OCI-LY3 (cell line): ENCODE measurements at regions not wholly inside any gene's neighbourhood (a gene's known extent, or its start where the extent isn't known, plus 50 kb on each side); places are given as distances from the start of the nearest gene placed in this dataset.

Experiments used
- H2AFZ ChIP-seq: fragments of 200-600, 300-600 bp; shearing (Covaris generic); 2 replicates; pipeline ENCODE4 v1.6.0; 2014; ENCODE audit warnings: antibody characterized with exemption, low read depth, low read length
- H3K27ac ChIP-seq: fragments of 200-600, 300-600 bp; sonication (generic); 2 replicates; pipeline ENCODE4 v1.5.1; 2014; ENCODE audit warnings: mild to moderate bottlenecking, low read length, moderate library complexity, mixed read lengths
- H3K27me3 ChIP-seq: fragments of 200-600, 300-600 bp; sonication (generic); 2 replicates; pipeline ENCODE4 v1.6.1; 2014; ENCODE audit warnings: low read depth, low read length, mixed read lengths
- H3K36me3 ChIP-seq: fragments of 200-600, 300-600 bp; sonication (generic); replicated peaks from 2 replicates; pipeline ENCODE3; 2014; ENCODE audit warnings: low read depth, low read length, mixed read lengths
- H3K4me1 ChIP-seq: fragments of 300-600, 200-600 bp; sonication (generic); 2 replicates; pipeline ENCODE4 v1.6.1; 2014; ENCODE audit warnings: low read length, mixed read lengths
- H3K4me2 ChIP-seq: fragments of 200-600, 300-600 bp; sonication (generic); 2 replicates; pipeline ENCODE4 v1.6.1; 2014; ENCODE audit warnings: low read length, mixed read lengths
- H3K4me3 ChIP-seq: fragments of 300-600, 200-600 bp; sonication (generic); 2 replicates; pipeline ENCODE4 v1.5.1; 2014; ENCODE audit warnings: antibody characterized with exemption, mild to moderate bottlenecking, low read length, moderate library complexity
- H3K79me2 ChIP-seq: fragments of 300-600, 200-600 bp; shearing (Covaris generic); 2 replicates; pipeline ENCODE4 v1.6.1; 2014; ENCODE audit warnings: mild to moderate bottlenecking, low read length, mixed read lengths
- H3K9ac ChIP-seq: fragments of 300-600, 200-600 bp; shearing (Covaris generic); 2 replicates; pipeline ENCODE4 v1.6.0; 2014; ENCODE audit warnings: mild to moderate bottlenecking, low read length, moderate library complexity
- H3K9me3 ChIP-seq: fragments of 200-600, 300-600 bp; shearing (Covaris generic); 2 replicates; pipeline ENCODE4 v1.6.1; 2014; ENCODE audit warnings: low read length, mixed read lengths; ENCODE audit not compliant: insufficient read depth
- H4K20me1 ChIP-seq: fragments of 200-600, 300-600 bp; sonication (generic); 2 replicates; pipeline ENCODE4 v1.6.1; 2016; ENCODE audit warnings: low read length, mixed read lengths; ENCODE audit not compliant: insufficient read depth
- EZH2phosphoT487 ChIP-seq: fragments of 200-600 bp; shearing (Covaris generic); IDR thresholded peaks from 2 replicates; pipeline ENCODE4 v1.6.1; 2018; ENCODE audit warnings: antibody characterized with exemption, mixed run types, low read depth
- TF ChIP-seq, protein P1 (sequence below): fragments of 200-600, 300-600 bp; sonication (generic); IDR thresholded peaks from 2 replicates; pipeline ENCODE4 v1.5.1; 2014; ENCODE audit warnings: antibody characterized with exemption, low read length, low read depth

- H3K4me2 ChIP-seq = no peak overlapping the region
- H3K27ac ChIP-seq = no peak overlapping the region
- H2AFZ ChIP-seq = no peak overlapping the region
- H3K79me2 ChIP-seq = no peaks in the 10 kb centered on the region
- no peaks in the 10 kb centered on the region for H3K9me3 ChIP-seq
- no peaks in the 10 kb centered on the region for H4K20me1 ChIP-seq
- no peak for TF ChIP-seq EZH2phosphoT487
- TF ChIP-seq, protein P1, sequence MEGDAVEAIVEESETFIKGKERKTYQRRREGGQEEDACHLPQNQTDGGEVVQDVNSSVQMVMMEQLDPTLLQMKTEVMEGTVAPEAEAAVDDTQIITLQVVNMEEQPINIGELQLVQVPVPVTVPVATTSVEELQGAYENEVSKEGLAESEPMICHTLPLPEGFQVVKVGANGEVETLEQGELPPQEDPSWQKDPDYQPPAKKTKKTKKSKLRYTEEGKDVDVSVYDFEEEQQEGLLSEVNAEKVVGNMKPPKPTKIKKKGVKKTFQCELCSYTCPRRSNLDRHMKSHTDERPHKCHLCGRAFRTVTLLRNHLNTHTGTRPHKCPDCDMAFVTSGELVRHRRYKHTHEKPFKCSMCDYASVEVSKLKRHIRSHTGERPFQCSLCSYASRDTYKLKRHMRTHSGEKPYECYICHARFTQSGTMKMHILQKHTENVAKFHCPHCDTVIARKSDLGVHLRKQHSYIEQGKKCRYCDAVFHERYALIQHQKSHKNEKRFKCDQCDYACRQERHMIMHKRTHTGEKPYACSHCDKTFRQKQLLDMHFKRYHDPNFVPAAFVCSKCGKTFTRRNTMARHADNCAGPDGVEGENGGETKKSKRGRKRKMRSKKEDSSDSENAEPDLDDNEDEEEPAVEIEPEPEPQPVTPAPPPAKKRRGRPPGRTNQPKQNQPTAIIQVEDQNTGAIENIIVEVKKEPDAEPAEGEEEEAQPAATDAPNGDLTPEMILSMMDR = no peak
- no peak overlapping the region for H3K9ac ChIP-seq
- no peak overlapping the region for H3K4me3 ChIP-seq
- H3K4me1 ChIP-seq = no peaks in the 10 kb centered on the region
- no peaks in the 10 kb centered on the region for H3K27me3 ChIP-seq
- H3K36me3 ChIP-seq = no peaks in the 10 kb centered on the region
These were observed 1035.0 kb downstream of the TBC1D22A start for GRCh38 chr22:47797342-47797945.

DNA sequence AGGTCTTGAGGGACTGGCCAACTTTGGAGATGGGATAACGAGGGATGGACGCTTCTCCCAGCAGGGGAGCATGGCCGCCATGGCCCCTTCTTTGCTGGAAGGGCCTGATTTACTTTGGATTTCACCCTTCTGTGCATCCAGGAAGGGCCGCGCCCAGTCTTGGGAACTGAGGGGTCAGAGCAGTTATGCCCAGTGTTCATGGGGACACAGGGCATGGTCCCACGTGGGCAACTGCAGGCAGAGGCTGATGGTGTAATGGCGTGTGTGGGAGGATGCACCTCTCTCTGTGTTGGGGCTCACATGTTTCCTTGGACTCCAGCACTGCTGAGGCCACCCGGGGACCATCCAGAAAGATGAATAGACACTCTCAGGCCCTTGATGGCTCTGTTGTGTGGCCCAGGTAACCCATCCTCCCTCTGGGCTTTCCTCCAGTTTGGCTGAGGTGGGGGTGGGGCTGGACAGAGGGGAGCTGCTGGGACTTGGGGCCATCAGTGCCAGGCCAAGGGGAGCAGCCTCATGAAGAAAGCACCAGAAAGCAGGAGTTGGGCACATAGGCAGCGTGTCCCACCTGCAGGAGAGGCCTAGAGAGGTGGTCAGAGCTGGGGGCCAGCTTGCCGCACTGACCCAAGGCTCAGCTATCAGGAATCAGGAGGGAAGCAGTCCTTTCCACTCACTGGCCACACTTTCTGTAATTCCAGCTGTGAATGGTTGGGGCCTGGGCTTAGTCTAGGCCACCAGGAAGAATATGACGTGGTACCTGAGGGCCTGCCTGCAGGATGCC is 1033.9 kb downstream of the TBC1D22A start:
- H3K27me3 ChIP-seq = no peaks in the 10 kb centered on the region
- H3K36me3 ChIP-seq = no peaks in the 10 kb centered on the region
- H3K4me1 ChIP-seq = no peaks in the 10 kb centered on the region
- H3K27ac ChIP-seq = no peak overlapping the region
- no peak overlapping the region for H3K4me3 ChIP-seq
- H3K4me2 ChIP-seq = no peak overlapping the region
- H4K20me1 ChIP-seq = no peaks in the 10 kb centered on the region
- no peak for TF ChIP-seq EZH2phosphoT487
- TF ChIP-seq, protein P1 = no peak
- H3K79me2 ChIP-seq = no peaks in the 10 kb centered on the region
- H2AFZ ChIP-seq = no peak overlapping the region
- no peak overlapping the region for H3K9ac ChIP-seq
- H3K9me3 ChIP-seq = no peaks in the 10 kb centered on the region

DNA sequence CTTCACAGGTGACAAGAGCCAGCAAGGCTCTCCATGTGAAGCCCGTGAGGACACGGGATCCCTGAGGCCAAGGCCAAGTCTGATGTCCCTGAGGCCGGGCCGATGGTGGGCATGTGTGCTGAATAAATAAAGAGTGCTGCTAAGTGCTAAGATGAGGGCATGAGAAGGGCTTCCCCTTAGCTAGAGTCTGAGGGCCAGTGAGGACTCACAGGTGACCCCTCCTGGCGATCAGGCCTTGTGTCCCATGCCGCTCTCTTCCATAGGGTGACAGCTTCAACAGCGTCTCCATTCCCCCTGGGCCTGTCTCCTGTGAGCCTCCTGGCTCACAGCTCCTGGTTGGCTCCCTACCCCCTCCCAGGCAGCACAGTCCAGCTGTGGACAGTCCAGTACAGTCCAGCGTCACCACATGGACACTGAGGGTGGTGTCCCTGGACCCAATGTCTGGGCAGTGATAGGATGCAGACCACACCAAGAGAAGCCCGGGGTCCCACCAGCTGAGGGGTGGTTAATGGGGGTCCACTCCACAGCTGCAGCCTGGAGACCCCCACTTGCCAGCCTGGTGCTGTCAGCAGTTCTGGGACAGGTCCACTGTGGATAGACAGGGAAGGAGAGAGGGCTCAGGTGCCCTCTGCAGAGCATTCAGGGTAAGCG is 1033.2 kb downstream of the TBC1D22A start:
- TF ChIP-seq EZH2phosphoT487 = no peak
- TF ChIP-seq, protein P1 = no peak
- Histone ChIP-seq H3K9ac (no peak overlapping the region), H4K20me1 (no peaks in the 10 kb centered on the region), H3K79me2 (no peaks in the 10 kb centered on the region), H3K4me2 (no peak overlapping the region), H2AFZ (no peak overlapping the region), H3K4me1 (no peaks in the 10 kb centered on the region), H3K9me3 (no peaks in the 10 kb centered on the region), H3K27ac (no peak overlapping the region), H3K36me3 (no peaks in the 10 kb centered on the region), H3K27me3 (no peaks in the 10 kb centered on the region), H3K4me3 (no peak overlapping the region)

- no peaks in the 10 kb centered on the region for H3K27me3 ChIP-seq
- H4K20me1 ChIP-seq = no peaks in the 10 kb centered on the region
- no peak overlapping the region for H3K27ac ChIP-seq
- no peaks in the 10 kb centered on the region for H3K9me3 ChIP-seq
- no peak for TF ChIP-seq EZH2phosphoT487
- TF ChIP-seq, protein P1 = no peak
- no peaks in the 10 kb centered on the region for H3K79me2 ChIP-seq
- H3K4me2 ChIP-seq = no peak overlapping the region
- no peak overlapping the region for H3K4me3 ChIP-seq
- no peak overlapping the region for H2AFZ ChIP-seq
- H3K9ac ChIP-seq = no peak overlapping the region
- H3K4me1 ChIP-seq = no peaks in the 10 kb centered on the region
- no peaks in the 10 kb centered on the region for H3K36me3 ChIP-seq
These were observed 1032.4 kb downstream of the TBC1D22A start for GRCh38 chr22:47794851-47795250.
